Esophagus squamous epithelium (tissue), 4 donors: ENCODE measurements at regions not wholly inside any gene's neighbourhood (a gene's known extent, or its start where the extent isn't known, plus 50 kb on each side); places are given as distances from the start of the nearest gene placed in this dataset.

Source experiments
- POLR2A ChIP-seq, 4 donors: fragments of 450-650 bp; IDR thresholded peaks; one replicate each; pipeline ENCODE4 v1.6.1; 2017; ENCODE audit warnings: antibody characterized with exemption in 4 of 4, mild to moderate bottlenecking in 4 of 4, moderate library complexity in 3 of 4
- TF ChIP-seq, protein P1 (sequence below), 6 experiments: fragments of 450-650 bp in 4 of 6; fragments of 200-600 bp in 2 of 6; sonication (generic) in 2 of 6; IDR thresholded peaks; one replicate each; pipeline ENCODE4 v1.5.1; 2016 to 2019; ENCODE audit warnings: antibody characterized with exemption in 6 of 6, mild to moderate bottlenecking in 4 of 6, moderate library complexity in 4 of 6

DNA sequence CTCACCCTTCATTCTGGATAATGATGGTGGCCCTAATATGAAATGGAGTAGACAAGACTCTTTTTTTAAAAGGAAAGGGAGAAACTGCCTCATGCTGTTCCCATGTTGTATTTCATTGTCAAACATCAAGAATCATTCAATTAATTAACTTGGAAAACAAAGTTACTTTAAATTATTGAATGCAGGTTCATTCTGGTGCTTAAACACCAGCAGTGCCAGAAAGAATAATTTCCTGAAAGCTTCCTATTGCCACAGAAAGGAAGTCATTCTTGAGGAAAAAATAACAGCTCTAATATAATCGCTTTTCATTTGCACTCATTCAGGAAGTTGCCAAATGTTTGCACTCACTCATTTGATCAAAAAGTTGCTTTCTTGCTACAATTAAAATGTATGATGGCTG, 497.1 kb upstream of the CDH11 start:
- TF ChIP-seq, protein P1, sequence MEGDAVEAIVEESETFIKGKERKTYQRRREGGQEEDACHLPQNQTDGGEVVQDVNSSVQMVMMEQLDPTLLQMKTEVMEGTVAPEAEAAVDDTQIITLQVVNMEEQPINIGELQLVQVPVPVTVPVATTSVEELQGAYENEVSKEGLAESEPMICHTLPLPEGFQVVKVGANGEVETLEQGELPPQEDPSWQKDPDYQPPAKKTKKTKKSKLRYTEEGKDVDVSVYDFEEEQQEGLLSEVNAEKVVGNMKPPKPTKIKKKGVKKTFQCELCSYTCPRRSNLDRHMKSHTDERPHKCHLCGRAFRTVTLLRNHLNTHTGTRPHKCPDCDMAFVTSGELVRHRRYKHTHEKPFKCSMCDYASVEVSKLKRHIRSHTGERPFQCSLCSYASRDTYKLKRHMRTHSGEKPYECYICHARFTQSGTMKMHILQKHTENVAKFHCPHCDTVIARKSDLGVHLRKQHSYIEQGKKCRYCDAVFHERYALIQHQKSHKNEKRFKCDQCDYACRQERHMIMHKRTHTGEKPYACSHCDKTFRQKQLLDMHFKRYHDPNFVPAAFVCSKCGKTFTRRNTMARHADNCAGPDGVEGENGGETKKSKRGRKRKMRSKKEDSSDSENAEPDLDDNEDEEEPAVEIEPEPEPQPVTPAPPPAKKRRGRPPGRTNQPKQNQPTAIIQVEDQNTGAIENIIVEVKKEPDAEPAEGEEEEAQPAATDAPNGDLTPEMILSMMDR (IDR thresholded peaks at IDR 0.05) = no peak
- TF ChIP-seq POLR2A (IDR thresholded peaks at IDR 0.05) = no peak
